ENCODE measurements at regions not wholly inside any gene's neighbourhood (a gene's known extent, or its start where the extent isn't known, plus 50 kb on each side); places are given as distances from the start of the nearest gene placed in this dataset.

DNA sequence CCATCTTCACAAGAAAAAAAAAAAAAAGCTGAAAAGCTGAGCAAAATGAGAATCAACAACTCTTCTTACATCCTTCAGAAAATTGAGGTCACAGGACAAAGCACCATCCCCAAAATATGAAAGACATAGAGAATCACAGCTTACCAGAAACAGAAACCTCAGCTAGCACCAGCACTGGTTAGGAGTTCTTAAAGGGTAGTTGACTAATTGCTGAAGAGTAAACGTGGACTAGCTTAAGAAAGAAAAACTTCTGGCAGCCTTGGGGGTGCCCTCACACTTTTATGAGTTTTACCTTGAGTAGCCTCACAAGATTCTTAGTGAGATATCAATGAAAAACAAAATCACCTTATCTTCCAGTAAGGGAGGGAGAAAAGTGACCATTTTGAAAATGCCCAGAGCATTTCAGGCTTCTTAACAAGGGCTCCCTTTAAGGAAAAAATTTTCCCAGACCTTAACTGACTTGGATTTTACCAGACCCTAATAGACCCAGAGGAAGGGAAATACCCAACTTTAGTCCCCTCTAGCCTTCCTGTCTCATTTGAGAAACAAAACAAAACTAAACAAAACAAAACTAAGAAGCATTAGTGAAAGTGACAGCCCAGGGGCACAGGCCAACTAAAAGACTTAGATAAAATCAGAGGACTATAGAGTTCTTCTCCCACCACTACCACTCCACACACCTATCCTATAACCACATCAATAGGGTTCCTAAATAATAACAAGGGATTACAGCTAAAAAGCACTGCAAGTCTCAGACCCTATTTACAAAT is 888.6 kb downstream of the DIAPH3 start:
- TF ChIP-seq CTCF (IDR thresholded peaks at IDR 0.05; ENCODE audit: poor library complexity) (no peak), EZH2 (IDR thresholded peaks at IDR 0.05; ENCODE audit: borderline replicate concordance) (no peak), EZH2phosphoT487 (IDR thresholded peaks at IDR 0.05; ENCODE audit: low read depth, severe bottlenecking, unreplicated experiment) (no peak)

Data from hepatocyte (in vitro differentiated cells).